NOMO-1 treated with dmso at 0.1 percent for 144 hours (cell line): ENCODE measurements at regions not wholly inside any gene's neighbourhood (a gene's known extent, or its start where the extent isn't known, plus 50 kb on each side); places are given as distances from the start of the nearest gene placed in this dataset.

Source experiments
- DNase-seq: peaks from one replicate; lab custom pipeline; 2025; ENCODE audit not compliant: unreplicated experiment; lab: John Stamatoyannopoulos, UW

GRCh38 chr20:39108746-39109145, 146.6 kb downstream of the DHX35 start:
- no peak for DNase-seq

GRCh38 chr20:39107741-39108140, 145.6 kb downstream of the DHX35 start:
- DNase-seq, result no peak

GRCh38 chr20:39106791-39107190, 144.6 kb downstream of the DHX35 start:
- DNase-seq, result no peak

GRCh38 chr20:39105551-39105950, 143.4 kb downstream of the DHX35 start:
- no peak for DNase-seq

GRCh38 chr20:39103732-39104131, 141.6 kb downstream of the DHX35 start:
- no peak for DNase-seq

GRCh38 chr20:39103305-39103704, 141.2 kb downstream of the DHX35 start:
- DNase-seq, result no peak

GRCh38 chr20:39101895-39102294, 139.8 kb downstream of the DHX35 start:
- no peak for DNase-seq

GRCh38 chr20:39100691-39101090, 138.5 kb downstream of the DHX35 start:
- no peak for DNase-seq

GRCh38 chr20:39097889-39098288, 135.7 kb downstream of the DHX35 start:
- no peak for DNase-seq

GRCh38 chr20:39095870-39096269, 133.7 kb downstream of the DHX35 start:
- DNase-seq, result no peak

GRCh38 chr20:39094391-39094790, 132.2 kb downstream of the DHX35 start:
- DNase-seq, result no peak

GRCh38 chr20:39092733-39093410, 130.7 kb downstream of the DHX35 start:
- DNase-seq, result no peak

GRCh38 chr20:39090906-39091305, 128.8 kb downstream of the DHX35 start:
- no peak for DNase-seq

- DNase-seq, result no peak
Observed at GRCh38 chr20:39089797-39090196, 127.7 kb downstream of the DHX35 start.
